ENCODE measurements at regions not wholly inside any gene's neighbourhood (a gene's known extent, or its start where the extent isn't known, plus 50 kb on each side); places are given as distances from the start of the nearest gene placed in this dataset.

GRCh38 chr11:105215528-105215927, 76.0 kb upstream of the CARD18 start:
- Mint-ChIP-seq H3K27me3 (peaks cover 16% of the 10 kb centered on the region), H3K27ac (ENCODE audit: low read depth) (no peak overlapping the region), H3K4me1 (no peaks in the 10 kb centered on the region), H3K4me3 (no peak overlapping the region), H3K36me3 (ENCODE audit: insufficient read depth) (no peaks in the 10 kb centered on the region), H3K9me3 (no peaks in the 10 kb centered on the region)
- ATAC-seq (replicated peaks; ENCODE audit: extremely low read depth, poor library complexity, severe bottlenecking) (no peak), DNase-seq (ENCODE audit: low spot score in 2 of 2) (no peak)

GRCh38 chr11:105211806-105212554, 72.4 kb upstream of the CARD18 start:
- no peak for ATAC-seq (replicated peaks; ENCODE audit: extremely low read depth, poor library complexity, severe bottlenecking)
- no peak for DNase-seq (ENCODE audit: low spot score in 2 of 2)
- no peaks in the 10 kb centered on the region for H3K4me1 Mint-ChIP-seq
- H3K4me3 Mint-ChIP-seq, result no peak overlapping the region
- H3K27ac Mint-ChIP-seq (ENCODE audit: low read depth), result no peak overlapping the region
- no peaks in the 10 kb centered on the region for H3K27me3 Mint-ChIP-seq
- no peaks in the 10 kb centered on the region for H3K9me3 Mint-ChIP-seq
- H3K36me3 Mint-ChIP-seq (ENCODE audit: insufficient read depth), result no peaks in the 10 kb centered on the region

- no peaks in the 10 kb centered on the region for H3K4me1 Mint-ChIP-seq
- H3K4me3 Mint-ChIP-seq, result no peak overlapping the region
- no peaks in the 10 kb centered on the region for H3K27me3 Mint-ChIP-seq
- no peak overlapping the region for H3K27ac Mint-ChIP-seq (ENCODE audit: low read depth)
- H3K9me3 Mint-ChIP-seq, result no peaks in the 10 kb centered on the region
- ATAC-seq (replicated peaks; ENCODE audit: extremely low read depth, poor library complexity, severe bottlenecking), result no peak
- no peak for DNase-seq (ENCODE audit: low spot score in 2 of 2)
- no peaks in the 10 kb centered on the region for H3K36me3 Mint-ChIP-seq (ENCODE audit: insufficient read depth)
These were observed 68.5 kb upstream of the CARD18 start for GRCh38 chr11:105208019-105208418.

GRCh38 chr11:105206633-105207032, 67.1 kb upstream of the CARD18 start:
- no peaks in the 10 kb centered on the region for H3K36me3 Mint-ChIP-seq (ENCODE audit: insufficient read depth)
- no peaks in the 10 kb centered on the region for H3K27me3 Mint-ChIP-seq
- H3K27ac Mint-ChIP-seq (ENCODE audit: low read depth), result no peak overlapping the region
- DNase-seq (ENCODE audit: low spot score in 2 of 2) (no peak), ATAC-seq (replicated peaks; ENCODE audit: extremely low read depth, poor library complexity, severe bottlenecking) (no peak)
- no peaks in the 10 kb centered on the region for H3K9me3 Mint-ChIP-seq
- H3K4me1 Mint-ChIP-seq, result no peaks in the 10 kb centered on the region
- H3K4me3 Mint-ChIP-seq, result no peak overlapping the region

- H3K36me3 Mint-ChIP-seq (ENCODE audit: insufficient read depth), result no peaks in the 10 kb centered on the region
- H3K9me3 Mint-ChIP-seq, result no peaks in the 10 kb centered on the region
- no peak overlapping the region for H3K27ac Mint-ChIP-seq (ENCODE audit: low read depth)
- no peaks in the 10 kb centered on the region for H3K27me3 Mint-ChIP-seq
- no peak overlapping the region for H3K4me3 Mint-ChIP-seq
- DNase-seq (ENCODE audit: low spot score in 2 of 2), result no peak
- ATAC-seq (replicated peaks; ENCODE audit: extremely low read depth, poor library complexity, severe bottlenecking), result no peak
- no peaks in the 10 kb centered on the region for H3K4me1 Mint-ChIP-seq
These were observed 65.1 kb upstream of the CARD18 start for GRCh38 chr11:105204636-105205035.

GRCh38 chr11:105203569-105204240, 64.1 kb upstream of the CARD18 start:
- no peaks in the 10 kb centered on the region for H3K9me3 Mint-ChIP-seq
- H3K4me1 Mint-ChIP-seq, result no peaks in the 10 kb centered on the region
- H3K4me3 Mint-ChIP-seq, result no peak overlapping the region
- ATAC-seq (replicated peaks; ENCODE audit: extremely low read depth, poor library complexity, severe bottlenecking) (no peak), DNase-seq (ENCODE audit: low spot score in 2 of 2) (no peak)
- H3K27ac Mint-ChIP-seq (ENCODE audit: low read depth), result no peak overlapping the region
- H3K36me3 Mint-ChIP-seq (ENCODE audit: insufficient read depth), result no peaks in the 10 kb centered on the region
- no peaks in the 10 kb centered on the region for H3K27me3 Mint-ChIP-seq

GRCh38 chr11:105202844-105203548, 63.4 kb upstream of the CARD18 start:
- no peaks in the 10 kb centered on the region for H3K9me3 Mint-ChIP-seq
- no peak for ATAC-seq (replicated peaks; ENCODE audit: extremely low read depth, poor library complexity, severe bottlenecking)
- no peak overlapping the region for H3K27ac Mint-ChIP-seq (ENCODE audit: low read depth)
- DNase-seq (ENCODE audit: low spot score in 2 of 2), result no peak
- no peaks in the 10 kb centered on the region for H3K4me1 Mint-ChIP-seq
- H3K36me3 Mint-ChIP-seq (ENCODE audit: insufficient read depth), result no peaks in the 10 kb centered on the region
- H3K4me3 Mint-ChIP-seq, result no peak overlapping the region
- H3K27me3 Mint-ChIP-seq, result no peaks in the 10 kb centered on the region

- Mint-ChIP-seq H3K27me3 (no peaks in the 10 kb centered on the region), H3K9me3 (no peaks in the 10 kb centered on the region), H3K27ac (ENCODE audit: low read depth) (no peak overlapping the region), H3K4me1 (no peaks in the 10 kb centered on the region), H3K36me3 (ENCODE audit: insufficient read depth) (no peaks in the 10 kb centered on the region), H3K4me3 (no peak overlapping the region)
- no peak for DNase-seq (ENCODE audit: low spot score in 2 of 2)
- ATAC-seq (replicated peaks; ENCODE audit: extremely low read depth, poor library complexity, severe bottlenecking), result no peak
These were observed 62.9 kb upstream of the CARD18 start for GRCh38 chr11:105202422-105202821.

GRCh38 chr11:105201166-105201565, 61.6 kb upstream of the CARD18 start:
- no peaks in the 10 kb centered on the region for H3K9me3 Mint-ChIP-seq
- no peak for ATAC-seq (replicated peaks; ENCODE audit: extremely low read depth, poor library complexity, severe bottlenecking)
- H3K4me3 Mint-ChIP-seq, result no peak overlapping the region
- no peak overlapping the region for H3K27ac Mint-ChIP-seq (ENCODE audit: low read depth)
- H3K36me3 Mint-ChIP-seq (ENCODE audit: insufficient read depth), result no peaks in the 10 kb centered on the region
- no peak for DNase-seq (ENCODE audit: low spot score in 2 of 2)
- no peaks in the 10 kb centered on the region for H3K27me3 Mint-ChIP-seq
- no peaks in the 10 kb centered on the region for H3K4me1 Mint-ChIP-seq

- no peaks in the 10 kb centered on the region for H3K36me3 Mint-ChIP-seq (ENCODE audit: insufficient read depth)
- no peak overlapping the region for H3K27ac Mint-ChIP-seq (ENCODE audit: low read depth)
- ATAC-seq (replicated peaks; ENCODE audit: extremely low read depth, poor library complexity, severe bottlenecking) (no peak), DNase-seq (ENCODE audit: low spot score in 2 of 2) (no peak)
- H3K4me1 Mint-ChIP-seq, result no peaks in the 10 kb centered on the region
- H3K27me3 Mint-ChIP-seq, result no peaks in the 10 kb centered on the region
- H3K4me3 Mint-ChIP-seq, result no peak overlapping the region
- H3K9me3 Mint-ChIP-seq, result no peaks in the 10 kb centered on the region
These were observed 57.7 kb upstream of the CARD18 start for GRCh38 chr11:105197071-105197815.

GRCh38 chr11:105193260-105193659, 53.7 kb upstream of the CARD18 start:
- DNase-seq (ENCODE audit: low spot score in 2 of 2) (no peak), ATAC-seq (replicated peaks; ENCODE audit: extremely low read depth, poor library complexity, severe bottlenecking) (no peak)
- no peaks in the 10 kb centered on the region for H3K9me3 Mint-ChIP-seq
- no peaks in the 10 kb centered on the region for H3K4me1 Mint-ChIP-seq
- no peak overlapping the region for H3K4me3 Mint-ChIP-seq
- peaks cover 12% of the 10 kb centered on the region for H3K27me3 Mint-ChIP-seq
- no peak overlapping the region for H3K27ac Mint-ChIP-seq (ENCODE audit: low read depth)
- H3K36me3 Mint-ChIP-seq (ENCODE audit: insufficient read depth), result no peaks in the 10 kb centered on the region

GRCh38 chr11:105192115-105192514, 52.5 kb upstream of the CARD18 start:
- peaks cover 23% of the 10 kb centered on the region for H3K27me3 Mint-ChIP-seq
- H3K36me3 Mint-ChIP-seq (ENCODE audit: insufficient read depth), result no peaks in the 10 kb centered on the region
- DNase-seq (ENCODE audit: low spot score in 2 of 2), result no peak
- H3K9me3 Mint-ChIP-seq, result no peaks in the 10 kb centered on the region
- ATAC-seq (replicated peaks; ENCODE audit: extremely low read depth, poor library complexity, severe bottlenecking), result no peak
- no peaks in the 10 kb centered on the region for H3K4me1 Mint-ChIP-seq
- H3K4me3 Mint-ChIP-seq, result no peak overlapping the region
- H3K27ac Mint-ChIP-seq (ENCODE audit: low read depth), result no peak overlapping the region
